ENCODE measurements at regions not wholly inside any gene's neighbourhood (a gene's known extent, or its start where the extent isn't known, plus 50 kb on each side); places are given as distances from the start of the nearest gene placed in this dataset.

DNA sequence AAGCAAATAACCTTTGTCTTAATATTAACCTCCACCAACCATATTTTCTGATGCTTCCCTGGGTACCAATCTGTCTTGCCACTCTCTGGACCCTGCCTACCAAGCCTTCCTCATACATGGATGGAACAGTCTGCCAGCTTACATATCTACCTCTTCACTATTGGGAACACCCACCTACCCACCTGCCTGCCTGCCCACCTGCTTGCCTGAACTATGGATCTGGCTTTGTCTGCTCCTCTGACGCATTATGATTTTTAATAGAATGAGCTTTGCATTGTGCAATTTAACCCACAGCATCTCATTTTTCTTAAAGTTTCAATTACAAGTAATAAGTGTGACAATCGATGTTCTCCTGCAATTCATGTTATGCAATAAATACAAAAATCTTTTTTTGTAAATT lies 137.9 kb upstream of the LSM8 start:
- Histone ChIP-seq H3K4me3 (ENCODE audit: insufficient read length, low read depth) (no peak overlapping the region), H3K36me3 (ENCODE audit: insufficient read depth, insufficient read length, low read length) (no peaks in the 10 kb centered on the region), H3K27me3 (ENCODE audit: insufficient read depth, insufficient read length) (no peaks in the 10 kb centered on the region), H3K9ac (ENCODE audit: insufficient read length, low read depth) (no peak overlapping the region), H3K9me3 (ENCODE audit: insufficient read depth, low read length) (no peaks in the 10 kb centered on the region), H3K4me1 (ENCODE audit: insufficient read depth, insufficient read length) (no peaks in the 10 kb centered on the region)
- no peak for DNase-seq (ENCODE audit: low read depth, low spot score)
- no peak for TF ChIP-seq ZNF274 (IDR thresholded peaks at IDR 0.05; ENCODE audit: low read depth, low read length)
- no peak for TF ChIP-seq SUZ12 (IDR thresholded peaks at IDR 0.05; ENCODE audit: extremely low read depth, insufficient read depth, insufficient read length)
- TF ChIP-seq YY1 (IDR thresholded peaks at IDR 0.05; ENCODE audit: insufficient read depth, insufficient read length), result no peak

DNA sequence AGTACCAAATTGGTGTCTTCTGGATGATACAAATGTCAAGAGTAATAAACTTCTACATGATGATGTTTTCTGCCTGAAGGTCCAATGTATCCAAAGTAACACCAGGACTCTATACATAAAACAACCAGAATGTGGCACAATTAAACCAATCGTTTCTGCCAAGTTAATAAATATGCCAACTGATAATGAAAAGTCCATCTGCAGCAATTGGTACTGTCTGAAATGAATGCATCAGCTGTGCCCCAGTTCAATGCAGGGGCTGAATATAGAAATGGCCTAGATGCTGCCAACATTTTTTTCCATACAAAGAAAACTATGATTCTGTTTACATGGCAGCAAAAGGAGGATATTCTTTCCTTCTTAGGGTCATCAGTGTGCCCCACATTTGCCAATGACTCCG lies 137.2 kb upstream of the LSM8 start:
- TF ChIP-seq SUZ12 (IDR thresholded peaks at IDR 0.05; ENCODE audit: extremely low read depth, insufficient read depth, insufficient read length) (no peak), YY1 (IDR thresholded peaks at IDR 0.05; ENCODE audit: insufficient read depth, insufficient read length) (no peak), ZNF274 (IDR thresholded peaks at IDR 0.05; ENCODE audit: low read depth, low read length) (no peak)
- H3K4me1 ChIP-seq (ENCODE audit: insufficient read depth, insufficient read length), result no peaks in the 10 kb centered on the region
- no peaks in the 10 kb centered on the region for H3K27me3 ChIP-seq (ENCODE audit: insufficient read depth, insufficient read length)
- DNase-seq (ENCODE audit: low read depth, low spot score), result no peak
- H3K4me3 ChIP-seq (ENCODE audit: insufficient read length, low read depth), result no peak overlapping the region
- H3K36me3 ChIP-seq (ENCODE audit: insufficient read depth, insufficient read length, low read length), result no peaks in the 10 kb centered on the region
- no peak overlapping the region for H3K9ac ChIP-seq (ENCODE audit: insufficient read length, low read depth)
- H3K9me3 ChIP-seq (ENCODE audit: insufficient read depth, low read length), result no peaks in the 10 kb centered on the region

DNA sequence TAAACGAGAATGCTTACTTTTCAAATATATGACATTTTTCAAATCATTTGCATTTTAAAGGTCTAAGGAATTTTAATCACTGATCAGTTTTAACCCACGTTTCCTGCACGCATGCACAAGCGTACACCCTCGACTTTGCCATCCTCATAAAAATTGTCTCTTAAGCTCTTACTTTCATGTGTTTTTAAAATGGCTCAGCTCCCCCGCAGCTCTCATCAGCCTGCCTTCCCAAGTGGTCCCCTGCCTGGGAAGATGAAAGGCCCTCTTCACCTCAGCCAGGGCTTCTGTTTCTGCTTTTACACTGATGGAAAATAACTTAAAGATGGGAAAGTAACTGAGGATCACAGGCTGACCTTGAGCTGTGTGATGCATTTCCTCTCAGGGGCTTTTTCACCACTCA lies 131.6 kb upstream of the LSM8 start:
- no peaks in the 10 kb centered on the region for H3K27me3 ChIP-seq (ENCODE audit: insufficient read depth, insufficient read length)
- H3K4me3 ChIP-seq (ENCODE audit: insufficient read length, low read depth), result no peak overlapping the region
- TF ChIP-seq YY1 (IDR thresholded peaks at IDR 0.05; ENCODE audit: insufficient read depth, insufficient read length) (no peak), ZNF274 (IDR thresholded peaks at IDR 0.05; ENCODE audit: low read depth, low read length) (no peak), SUZ12 (IDR thresholded peaks at IDR 0.05; ENCODE audit: extremely low read depth, insufficient read depth, insufficient read length) (no peak)
- H3K9me3 ChIP-seq (ENCODE audit: insufficient read depth, low read length), result no peaks in the 10 kb centered on the region
- DNase-seq (ENCODE audit: low read depth, low spot score), result no peak
- no peaks in the 10 kb centered on the region for H3K36me3 ChIP-seq (ENCODE audit: insufficient read depth, insufficient read length, low read length)
- H3K4me1 ChIP-seq (ENCODE audit: insufficient read depth, insufficient read length), result no peaks in the 10 kb centered on the region
- no peak overlapping the region for H3K9ac ChIP-seq (ENCODE audit: insufficient read length, low read depth)

DNA sequence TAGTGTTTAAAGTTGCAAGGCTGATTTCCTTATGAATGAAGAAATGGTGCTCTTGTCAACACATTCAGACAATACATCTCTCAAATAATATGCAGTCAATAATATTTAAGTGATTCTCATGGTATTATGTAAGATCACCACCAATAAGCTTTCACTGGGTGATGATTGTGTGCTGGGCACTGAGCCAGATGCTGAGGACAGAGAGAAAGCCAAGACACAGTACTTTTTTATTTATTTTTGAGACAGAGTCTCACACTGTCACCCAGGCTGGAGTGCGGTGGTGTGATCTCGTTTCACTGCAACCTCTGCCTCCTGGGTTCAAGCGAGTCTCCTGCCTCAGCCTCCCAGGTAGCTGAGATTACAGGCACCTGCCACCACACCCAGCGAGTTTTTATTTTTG lies 130.6 kb upstream of the LSM8 start:
- TF ChIP-seq SUZ12 (IDR thresholded peaks at IDR 0.05; ENCODE audit: extremely low read depth, insufficient read depth, insufficient read length), result no peak
- TF ChIP-seq ZNF274 (IDR thresholded peaks at IDR 0.05; ENCODE audit: low read depth, low read length), result no peak
- TF ChIP-seq YY1 (IDR thresholded peaks at IDR 0.05; ENCODE audit: insufficient read depth, insufficient read length), result no peak
- Histone ChIP-seq H3K4me1 (ENCODE audit: insufficient read depth, insufficient read length) (no peaks in the 10 kb centered on the region), H3K4me3 (ENCODE audit: insufficient read length, low read depth) (no peak overlapping the region), H3K36me3 (ENCODE audit: insufficient read depth, insufficient read length, low read length) (no peaks in the 10 kb centered on the region), H3K9ac (ENCODE audit: insufficient read length, low read depth) (no peak overlapping the region), H3K27me3 (ENCODE audit: insufficient read depth, insufficient read length) (no peaks in the 10 kb centered on the region), H3K9me3 (ENCODE audit: insufficient read depth, low read length) (no peaks in the 10 kb centered on the region)
- no peak for DNase-seq (ENCODE audit: low read depth, low spot score)

DNA sequence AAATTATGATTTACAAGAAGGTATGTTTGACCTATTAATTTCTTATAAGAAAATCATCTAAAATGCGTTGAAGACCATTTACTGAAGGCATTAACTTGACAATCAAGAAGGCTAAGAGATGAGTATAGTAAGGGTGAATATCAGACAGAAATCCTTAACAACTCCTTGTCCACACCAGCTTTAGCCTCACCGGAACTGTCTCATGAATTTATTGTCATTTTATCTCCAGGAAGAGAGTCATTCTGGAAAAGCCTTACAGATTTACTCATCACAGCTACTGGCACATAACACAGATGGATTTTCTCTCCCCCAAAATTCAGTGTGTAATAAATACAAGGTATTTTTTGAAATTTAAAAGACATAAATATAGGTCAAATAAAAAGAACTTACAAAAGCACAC lies 129.4 kb upstream of the LSM8 start:
- no peak for DNase-seq (ENCODE audit: low read depth, low spot score)
- TF ChIP-seq SUZ12 (IDR thresholded peaks at IDR 0.05; ENCODE audit: extremely low read depth, insufficient read depth, insufficient read length) (no peak), YY1 (IDR thresholded peaks at IDR 0.05; ENCODE audit: insufficient read depth, insufficient read length) (no peak), ZNF274 (IDR thresholded peaks at IDR 0.05; ENCODE audit: low read depth, low read length) (no peak)
- H3K4me3 ChIP-seq (ENCODE audit: insufficient read length, low read depth), result no peak overlapping the region

DNA sequence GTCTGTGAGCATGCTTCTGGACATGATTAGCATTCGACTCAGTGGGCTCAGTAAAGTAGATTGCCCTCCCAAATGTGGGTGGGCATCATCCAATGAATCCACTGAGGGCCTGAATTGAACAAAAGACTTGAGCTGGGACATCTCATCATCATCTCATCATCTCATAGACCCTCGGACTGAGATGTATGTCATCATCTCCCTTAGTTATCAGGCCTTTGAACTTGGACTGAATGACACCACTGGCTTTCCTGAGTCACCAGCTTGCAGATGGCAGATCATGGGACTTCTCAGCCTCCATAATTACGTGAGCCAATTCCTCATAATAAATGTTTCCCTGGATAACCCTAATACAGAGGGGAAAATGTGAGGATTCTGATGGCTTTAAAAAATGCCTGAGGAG lies 128.3 kb upstream of the LSM8 start:
- H3K27me3 ChIP-seq (ENCODE audit: insufficient read depth, insufficient read length), result no peaks in the 10 kb centered on the region
- H3K4me1 ChIP-seq (ENCODE audit: insufficient read depth, insufficient read length), result no peaks in the 10 kb centered on the region
- no peak overlapping the region for H3K4me3 ChIP-seq (ENCODE audit: insufficient read length, low read depth)
- no peak for DNase-seq (ENCODE audit: low read depth, low spot score)
- no peaks in the 10 kb centered on the region for H3K9me3 ChIP-seq (ENCODE audit: insufficient read depth, low read length)
- H3K9ac ChIP-seq (ENCODE audit: insufficient read length, low read depth), result no peak overlapping the region
- H3K36me3 ChIP-seq (ENCODE audit: insufficient read depth, insufficient read length, low read length), result no peaks in the 10 kb centered on the region
- TF ChIP-seq YY1 (IDR thresholded peaks at IDR 0.05; ENCODE audit: insufficient read depth, insufficient read length), result no peak
- TF ChIP-seq SUZ12 (IDR thresholded peaks at IDR 0.05; ENCODE audit: extremely low read depth, insufficient read depth, insufficient read length), result no peak
- TF ChIP-seq ZNF274 (IDR thresholded peaks at IDR 0.05; ENCODE audit: low read depth, low read length), result no peak

More for the DNA sequence above, 129.4 kb upstream of the LSM8 start:
- Histone ChIP-seq H3K9ac (ENCODE audit: insufficient read length, low read depth) (no peak overlapping the region), H3K4me1 (ENCODE audit: insufficient read depth, insufficient read length) (no peaks in the 10 kb centered on the region), H3K27me3 (ENCODE audit: insufficient read depth, insufficient read length) (no peaks in the 10 kb centered on the region), H3K9me3 (ENCODE audit: insufficient read depth, low read length) (no peaks in the 10 kb centered on the region), H3K36me3 (ENCODE audit: insufficient read depth, insufficient read length, low read length) (no peaks in the 10 kb centered on the region)

DNA sequence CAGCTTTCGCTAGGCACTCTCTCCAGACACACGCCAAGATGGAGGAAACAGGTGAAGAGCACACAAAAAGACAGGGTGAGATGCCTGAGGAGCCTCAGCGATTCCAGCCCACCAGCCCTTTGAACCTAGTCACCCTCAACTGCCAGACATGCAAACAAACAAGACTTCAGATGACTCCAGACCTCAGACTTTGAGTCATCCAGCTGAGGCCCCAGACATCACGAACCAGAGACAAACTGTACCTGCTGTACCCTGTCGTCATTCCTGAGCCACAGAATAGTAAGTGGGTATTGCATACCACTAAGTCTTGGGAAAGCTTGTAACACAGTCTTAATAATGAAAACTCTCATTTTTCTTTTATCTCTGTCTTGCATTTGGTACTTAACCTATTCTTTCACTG lies 126.6 kb upstream of the LSM8 start:
- H3K36me3 ChIP-seq (ENCODE audit: insufficient read depth, insufficient read length, low read length), result no peaks in the 10 kb centered on the region
- DNase-seq (ENCODE audit: low read depth, low spot score), result no peak
- H3K27me3 ChIP-seq (ENCODE audit: insufficient read depth, insufficient read length), result no peaks in the 10 kb centered on the region
- H3K4me1 ChIP-seq (ENCODE audit: insufficient read depth, insufficient read length), result no peaks in the 10 kb centered on the region
- no peak overlapping the region for H3K4me3 ChIP-seq (ENCODE audit: insufficient read length, low read depth)
- TF ChIP-seq SUZ12 (IDR thresholded peaks at IDR 0.05; ENCODE audit: extremely low read depth, insufficient read depth, insufficient read length) (no peak), YY1 (IDR thresholded peaks at IDR 0.05; ENCODE audit: insufficient read depth, insufficient read length) (no peak), ZNF274 (IDR thresholded peaks at IDR 0.05; ENCODE audit: low read depth, low read length) (no peak)
- no peak overlapping the region for H3K9ac ChIP-seq (ENCODE audit: insufficient read length, low read depth)
- H3K9me3 ChIP-seq (ENCODE audit: insufficient read depth, low read length), result no peaks in the 10 kb centered on the region

DNA sequence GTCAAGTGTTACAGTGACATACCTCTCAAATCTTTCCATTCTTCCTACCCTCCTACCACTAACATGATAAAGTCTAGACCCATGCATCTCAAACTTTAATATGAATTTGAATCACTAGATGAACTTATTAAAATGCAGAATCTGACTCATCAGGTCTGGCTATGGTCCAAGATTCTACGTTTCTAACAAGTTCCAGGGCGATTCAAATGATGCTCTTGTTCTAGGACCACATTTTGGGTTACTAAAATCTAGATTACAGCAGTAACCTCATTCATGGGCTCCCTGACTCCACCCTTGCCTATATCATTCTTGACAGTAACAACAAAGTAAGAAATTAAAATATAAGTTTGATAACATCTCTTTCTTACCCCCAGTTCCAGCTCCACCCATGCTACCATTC lies 124.8 kb upstream of the LSM8 start:
- H3K36me3 ChIP-seq (ENCODE audit: insufficient read depth, insufficient read length, low read length), result no peaks in the 10 kb centered on the region
- no peak overlapping the region for H3K9ac ChIP-seq (ENCODE audit: insufficient read length, low read depth)
- TF ChIP-seq ZNF274 (IDR thresholded peaks at IDR 0.05; ENCODE audit: low read depth, low read length), result no peak
- TF ChIP-seq YY1 (IDR thresholded peaks at IDR 0.05; ENCODE audit: insufficient read depth, insufficient read length), result no peak
- no peak for TF ChIP-seq SUZ12 (IDR thresholded peaks at IDR 0.05; ENCODE audit: extremely low read depth, insufficient read depth, insufficient read length)
- DNase-seq (ENCODE audit: low read depth, low spot score), result no peak
- H3K9me3 ChIP-seq (ENCODE audit: insufficient read depth, low read length), result no peaks in the 10 kb centered on the region
- no peaks in the 10 kb centered on the region for H3K27me3 ChIP-seq (ENCODE audit: insufficient read depth, insufficient read length)
- no peaks in the 10 kb centered on the region for H3K4me1 ChIP-seq (ENCODE audit: insufficient read depth, insufficient read length)
- no peak overlapping the region for H3K4me3 ChIP-seq (ENCODE audit: insufficient read length, low read depth)
